Urinary bladder (tissue), 3 donors: ENCODE measurements at regions not wholly inside any gene's neighbourhood (a gene's known extent, or its start where the extent isn't known, plus 50 kb on each side); places are given as distances from the start of the nearest gene placed in this dataset.

ENCODE experiments used
- DNase-seq: peaks from one replicate; pipeline ENCODE4 v3.0.0-alpha.2; 2015; ENCODE audit errors: extremely low spot score
- H3K27ac ChIP-seq: one replicate; pipeline ENCODE4 v1.5.1; 2013; ENCODE audit warnings: low read depth, mild to moderate bottlenecking, moderate library complexity
- H3K36me3 ChIP-seq: one replicate; pipeline ENCODE4 v1.6.1; 2013; ENCODE audit warnings: mild to moderate bottlenecking, moderate library complexity; ENCODE audit not compliant: insufficient read depth
- H3K4me1 ChIP-seq: one replicate; pipeline ENCODE4 v1.6.1; 2013; ENCODE audit warnings: mild to moderate bottlenecking, moderate library complexity; ENCODE audit not compliant: insufficient read depth
- H3K4me3 ChIP-seq: one replicate; pipeline ENCODE4 v1.5.1; 2013; ENCODE audit warnings: low read depth, low read length
- WGBS: extraction: QIAGEN DNeasy Blood & Tissue Kit; methylation state at CpG from one replicate; pipeline ENCODE4 v1.1.7; 2013; 5-methylcytosine and 5-hydroxymethylcytosine counted together
- donor health status: healthy with polysubstance abuse.
- donor health status: healthy.

GRCh38 chr4:57424232-57424897 is 314.2 kb upstream of the IGFBP7 start:
- Histone ChIP-seq H3K4me1 (no peaks in the 10 kb centered on the region), H3K36me3 (no peaks in the 10 kb centered on the region), H3K4me3 (no peak overlapping the region), H3K27ac (no peak overlapping the region)
- 65% methylated on average over 6 of the region's 6 CpGs for WGBS
- no peak for DNase-seq

GRCh38 chr4:57418133-57418532 is 307.9 kb upstream of the IGFBP7 start:
- no peak for DNase-seq
- Histone ChIP-seq H3K27ac (no peak overlapping the region), H3K4me1 (no peaks in the 10 kb centered on the region), H3K4me3 (no peak overlapping the region), H3K36me3 (no peaks in the 10 kb centered on the region)
- 44% methylated on average over 1 of the region's 1 CpG for WGBS

GRCh38 chr4:57412259-57413054 is 302.3 kb upstream of the IGFBP7 start:
- WGBS = 95% methylated on average over 5 of the region's 5 CpGs
- Histone ChIP-seq H3K4me3 (no peak overlapping the region), H3K36me3 (no peaks in the 10 kb centered on the region), H3K27ac (no peak overlapping the region), H3K4me1 (no peaks in the 10 kb centered on the region)
- DNase-seq = no peak

- no peaks in the 10 kb centered on the region for H3K4me1 ChIP-seq
- WGBS = 29% methylated on average over 5 of the region's 5 CpGs
- no peak overlapping the region for H3K27ac ChIP-seq
- H3K4me3 ChIP-seq = no peak overlapping the region
- no peak for DNase-seq
- H3K36me3 ChIP-seq = no peaks in the 10 kb centered on the region
Measured at GRCh38 chr4:57410331-57411052, 300.3 kb upstream of the IGFBP7 start.

GRCh38 chr4:57405359-57405758 is 295.2 kb upstream of the IGFBP7 start:
- no peak for DNase-seq
- Histone ChIP-seq H3K4me3 (no peak overlapping the region), H3K36me3 (no peaks in the 10 kb centered on the region), H3K27ac (no peak overlapping the region), H3K4me1 (no peaks in the 10 kb centered on the region)
- 81% methylated on average over 2 of the region's 2 CpGs for WGBS

GRCh38 chr4:57404483-57404882 is 294.3 kb upstream of the IGFBP7 start:
- 28% methylated on average over 4 of the region's 4 CpGs for WGBS
- H3K36me3 ChIP-seq = no peaks in the 10 kb centered on the region
- H3K27ac ChIP-seq = no peak overlapping the region
- DNase-seq = no peak
- H3K4me3 ChIP-seq = no peak overlapping the region
- no peaks in the 10 kb centered on the region for H3K4me1 ChIP-seq

- Histone ChIP-seq H3K27ac (no peak overlapping the region), H3K36me3 (no peaks in the 10 kb centered on the region), H3K4me3 (no peak overlapping the region), H3K4me1 (no peaks in the 10 kb centered on the region)
- no peak for DNase-seq
- WGBS = 72% methylated on average over 2 of the region's 2 CpGs
Measured at GRCh38 chr4:57403591-57403990, 293.4 kb upstream of the IGFBP7 start.

- no peaks in the 10 kb centered on the region for H3K36me3 ChIP-seq
Measured at GRCh38 chr4:57401586-57401985, 291.4 kb upstream of the IGFBP7 start.

GRCh38 chr4:57378766-57379165 is 268.6 kb upstream of the IGFBP7 start:
- no peak overlapping the region for H3K27ac ChIP-seq
- H3K4me3 ChIP-seq = no peak overlapping the region
- H3K4me1 ChIP-seq = no peaks in the 10 kb centered on the region
- 94% methylated on average over 3 of the region's 3 CpGs for WGBS
- DNase-seq = no peak
- H3K36me3 ChIP-seq = no peaks in the 10 kb centered on the region

More at GRCh38 chr4:57401586-57401985, 291.4 kb upstream of the IGFBP7 start:
- DNase-seq = no peak
- no peaks in the 10 kb centered on the region for H3K4me1 ChIP-seq
- WGBS = 92% methylated on average over 4 of the region's 4 CpGs
- H3K27ac ChIP-seq = no peak overlapping the region
- no peak overlapping the region for H3K4me3 ChIP-seq

- H3K36me3 ChIP-seq = no peaks in the 10 kb centered on the region
- WGBS = 96% methylated on average over 1 of the region's 1 CpG
- DNase-seq = no peak
- H3K4me3 ChIP-seq = no peak overlapping the region
- H3K27ac ChIP-seq = no peak overlapping the region
- H3K4me1 ChIP-seq = no peaks in the 10 kb centered on the region
Measured at GRCh38 chr4:57374866-57375595, 264.8 kb upstream of the IGFBP7 start.

GRCh38 chr4:57373991-57374390 is 263.8 kb upstream of the IGFBP7 start:
- WGBS = 74% methylated on average over 1 of the region's 1 CpG
- Histone ChIP-seq H3K4me1 (no peaks in the 10 kb centered on the region), H3K27ac (no peak overlapping the region), H3K36me3 (no peaks in the 10 kb centered on the region), H3K4me3 (no peak overlapping the region)
- no peak for DNase-seq

GRCh38 chr4:57371671-57372070 is 261.5 kb upstream of the IGFBP7 start:
- Histone ChIP-seq H3K36me3 (no peaks in the 10 kb centered on the region), H3K27ac (no peak overlapping the region), H3K4me1 (no peaks in the 10 kb centered on the region), H3K4me3 (no peak overlapping the region)
- no peak for DNase-seq
- WGBS = 93% methylated on average over 4 of the region's 4 CpGs

GRCh38 chr4:57370691-57371090 is 260.5 kb upstream of the IGFBP7 start:
- H3K4me1 ChIP-seq = no peaks in the 10 kb centered on the region
- no peak overlapping the region for H3K27ac ChIP-seq
- DNase-seq = no peak
- H3K4me3 ChIP-seq = no peak overlapping the region
- 88% methylated on average over 3 of the region's 3 CpGs for WGBS
- no peaks in the 10 kb centered on the region for H3K36me3 ChIP-seq
